NB4 (cell line): ENCODE measurements at regions not wholly inside any gene's neighbourhood (a gene's known extent, or its start where the extent isn't known, plus 50 kb on each side); places are given as distances from the start of the nearest gene placed in this dataset.

Experiments
- DNase-seq: peaks from one replicate; pipeline ENCODE4 v3.0.0; 2010; ENCODE audit warnings: low read depth
- H3K4me3 ChIP-seq: one replicate; pipeline ENCODE4 v1.5.1; 2011; ENCODE audit warnings: mild to moderate bottlenecking, low read depth, low read length, moderate library complexity
- CTCF ChIP-seq: IDR thresholded peaks from one replicate; pipeline ENCODE4 v1.5.1; 2012; ENCODE audit warnings: low read depth, low read length
- MYC ChIP-seq: IDR thresholded peaks from 2 replicates; pipeline ENCODE4 v1.6.1; 2011; ENCODE audit warnings: low read depth, low read length
- POLR2A ChIP-seq: IDR thresholded peaks from 2 replicates; pipeline ENCODE4 v1.6.1; 2011; ENCODE audit warnings: mild to moderate bottlenecking; ENCODE audit not compliant: insufficient read length; ENCODE audit errors: extremely low read depth
- TF ChIP-seq, protein P1 (sequence below): IDR thresholded peaks from 2 replicates; pipeline ENCODE4 v1.6.1; 2011; ENCODE audit warnings: low read depth, low read length

- no peak overlapping the region for H3K4me3 ChIP-seq
- TF ChIP-seq MYC = no peak
- no peak for DNase-seq
These were observed 138.1 kb upstream of the KIF26B start for GRCh38 chr1:245016700-245017099.

DNA sequence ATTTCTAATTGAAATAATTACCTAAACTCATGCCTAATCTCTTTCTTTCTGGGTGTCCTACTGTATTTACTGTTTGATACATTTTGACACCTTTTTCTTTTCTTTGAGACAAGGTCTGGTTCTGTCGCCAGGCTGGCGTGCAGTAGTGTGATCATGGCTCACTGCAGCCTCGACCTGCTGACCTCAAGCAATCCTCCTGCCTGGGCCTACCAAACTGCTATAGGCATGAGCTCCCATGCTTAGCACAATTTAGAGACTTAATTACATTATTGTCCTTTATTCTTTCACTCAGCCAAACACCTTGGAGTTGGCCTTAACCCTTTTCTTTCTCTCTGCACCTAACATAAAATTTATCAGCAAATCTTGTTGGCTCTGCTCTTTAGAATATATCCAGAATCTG is 139.8 kb upstream of the KIF26B start:
- no peak for DNase-seq

GRCh38 chr1:245014247-245015029 is 140.3 kb upstream of the KIF26B start:
- DNase-seq = no peak
- H3K4me3 ChIP-seq = no peak overlapping the region
- TF ChIP-seq MYC = no peak
- TF ChIP-seq CTCF = no peak
- TF ChIP-seq POLR2A = no peak
- TF ChIP-seq, protein P1, sequence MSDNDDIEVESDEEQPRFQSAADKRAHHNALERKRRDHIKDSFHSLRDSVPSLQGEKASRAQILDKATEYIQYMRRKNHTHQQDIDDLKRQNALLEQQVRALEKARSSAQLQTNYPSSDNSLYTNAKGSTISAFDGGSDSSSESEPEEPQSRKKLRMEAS = no peak

More for the DNA sequence above, 139.8 kb upstream of the KIF26B start:
- H3K4me3 ChIP-seq = no peak overlapping the region
- no peak for TF ChIP-seq POLR2A
- TF ChIP-seq CTCF = no peak
- TF ChIP-seq, protein P1 = no peak
- TF ChIP-seq MYC = no peak

- DNase-seq = no peak
- H3K4me3 ChIP-seq = no peak overlapping the region
- TF ChIP-seq POLR2A = no peak
- no peak for TF ChIP-seq CTCF
- TF ChIP-seq MYC = no peak
- TF ChIP-seq, protein P1 = no peak
These were observed 144.7 kb upstream of the KIF26B start for GRCh38 chr1:245010018-245010614.

DNA sequence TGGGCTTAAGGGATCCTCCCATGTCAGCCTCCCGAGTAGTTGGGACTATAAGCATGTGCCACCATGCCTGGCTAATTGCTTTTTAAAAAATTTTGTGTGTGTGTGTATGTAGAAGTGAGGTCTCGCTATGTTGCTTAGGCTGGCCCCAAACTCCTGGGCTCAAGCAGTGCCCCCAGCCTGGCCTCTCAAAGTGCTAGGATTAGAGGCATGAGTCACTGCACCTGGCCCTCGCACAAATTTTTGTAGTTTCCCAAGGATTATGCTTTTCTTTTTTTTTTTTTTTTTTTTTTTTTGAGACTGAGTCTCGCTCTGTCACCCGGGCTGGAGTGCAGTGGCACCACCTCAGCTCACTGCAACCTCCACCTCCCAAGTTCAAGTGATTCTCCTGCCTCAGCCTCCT is 144.4 kb upstream of the HNRNPU start:
- no peak overlapping the region for H3K4me3 ChIP-seq
- DNase-seq = no peak
- no peak for TF ChIP-seq MYC
- TF ChIP-seq, protein P1 = no peak
- TF ChIP-seq POLR2A = no peak

GRCh38 chr1:245007852-245008251 is 143.5 kb upstream of the HNRNPU start:
- TF ChIP-seq MYC = no peak
- no peak for TF ChIP-seq POLR2A
- no peak for DNase-seq
- H3K4me3 ChIP-seq = no peak overlapping the region

DNA sequence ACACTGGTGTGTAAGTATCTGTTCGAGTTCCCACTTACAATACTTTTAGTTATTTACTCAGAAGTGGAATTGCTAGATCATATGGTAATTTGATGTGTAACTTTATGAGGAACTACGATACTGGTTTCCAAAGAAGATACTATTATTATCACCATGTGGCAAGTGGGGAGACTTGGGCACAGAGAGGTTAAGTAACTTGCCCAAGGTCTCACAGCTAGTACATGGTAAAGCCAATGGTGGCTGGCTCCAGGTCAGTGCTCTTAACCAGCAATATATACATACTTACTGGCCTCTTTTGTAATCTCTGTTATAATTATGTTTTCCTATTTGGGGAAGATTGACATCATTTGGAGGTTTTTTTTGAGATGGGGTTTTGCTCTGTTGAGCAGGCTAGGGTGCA is 138.9 kb upstream of the HNRNPU start:
- H3K4me3 ChIP-seq = no peak overlapping the region
- TF ChIP-seq CTCF (no peak), MYC (no peak), POLR2A (no peak)
- TF ChIP-seq, protein P1 = no peak
- no peak for DNase-seq
